NCI-H446 treated with DMSO at 0.1 percent for 48 hours (cell line): ENCODE measurements at regions not wholly inside any gene's neighbourhood (a gene's known extent, or its start where the extent isn't known, plus 50 kb on each side); places are given as distances from the start of the nearest gene placed in this dataset.
"Not testable (repeated sequence)": the region's sequence is repeated elsewhere in the genome, so short reads cannot be mapped to it uniquely, and the experiment has no call there.

Experiments
- DNase-seq: peaks from one replicate; lab custom pipeline; 2025; lab: John Stamatoyannopoulos, UW

DNA sequence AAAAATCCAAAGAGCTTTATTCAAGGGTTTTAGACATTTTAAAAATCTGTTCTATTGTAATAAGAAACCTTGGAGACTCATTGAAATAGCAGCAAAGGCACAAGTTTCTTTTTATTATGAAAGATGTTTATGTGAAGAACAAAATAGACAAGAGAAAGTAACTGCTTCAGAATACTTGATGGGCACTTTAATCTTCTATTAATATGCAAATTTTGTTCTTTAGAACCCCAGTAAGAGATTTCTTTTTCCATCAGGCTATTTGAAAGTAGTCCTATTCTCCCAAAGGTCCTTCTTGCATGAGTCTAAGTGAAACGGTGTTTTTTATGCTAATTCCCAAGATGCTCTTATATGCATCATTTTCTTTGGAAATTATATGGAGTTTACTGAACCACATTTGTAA, 602.0 kb downstream of the EFNA5 start:
- DNase-seq: no peak

DNA sequence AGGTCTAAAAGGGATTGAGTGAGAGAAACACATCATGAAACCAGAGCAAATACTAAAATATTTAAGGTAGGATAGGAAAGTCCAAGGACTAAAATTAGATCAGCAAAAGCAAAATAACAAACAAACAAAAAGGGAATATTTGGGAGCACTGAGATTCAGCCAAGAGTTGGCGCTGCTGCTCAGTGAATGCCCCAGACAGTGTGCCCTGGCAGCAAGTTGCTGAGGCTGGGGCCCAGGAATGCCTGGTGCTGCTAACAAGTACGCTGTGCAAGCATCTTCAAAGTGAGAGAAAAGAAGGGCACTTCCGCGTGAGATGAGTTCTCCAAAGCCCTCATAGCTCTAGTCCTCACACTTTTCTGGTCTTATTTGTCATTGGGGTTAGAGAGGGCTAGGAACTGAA, 603.3 kb downstream of the EFNA5 start:
- no peak for DNase-seq

DNA sequence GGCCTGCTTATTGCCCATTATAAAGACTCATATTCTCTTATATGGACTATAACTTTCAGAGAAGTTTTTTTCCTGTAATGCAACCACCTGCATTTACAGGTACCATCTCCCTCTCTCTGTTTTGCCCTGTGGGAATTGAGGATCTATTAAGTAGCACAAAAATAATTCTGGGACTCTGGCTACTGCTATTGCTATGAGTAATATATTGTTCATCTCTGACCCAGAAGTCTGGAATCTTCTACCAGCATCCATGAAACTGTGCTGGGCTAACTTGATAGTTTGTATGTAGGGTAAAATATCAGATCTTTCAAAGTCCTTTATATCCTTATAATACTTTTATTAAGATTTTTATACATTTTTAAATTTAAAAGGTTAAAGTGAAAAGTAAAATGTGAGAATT, 607.2 kb downstream of the EFNA5 start:
- no peak for DNase-seq

DNA sequence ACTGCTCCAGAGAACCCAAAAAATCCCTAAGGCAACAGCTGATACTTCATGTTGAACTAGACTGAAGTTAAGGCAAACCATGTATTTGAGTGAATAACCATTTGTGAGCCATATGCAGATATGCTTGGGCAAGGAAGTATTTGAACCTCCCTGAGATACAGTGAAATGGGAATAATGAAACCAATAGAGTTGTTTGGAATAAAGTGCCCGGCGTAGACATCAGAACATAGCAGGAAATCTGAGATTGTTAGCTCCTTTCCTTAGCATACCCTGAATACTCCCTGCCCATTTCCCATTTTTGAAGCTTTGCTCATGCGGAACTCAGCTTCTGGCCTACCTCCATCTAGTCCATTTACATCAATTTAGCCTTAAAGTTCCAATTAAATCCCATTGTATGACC, 611.9 kb downstream of the EFNA5 start:
- DNase-seq: no peak

DNA sequence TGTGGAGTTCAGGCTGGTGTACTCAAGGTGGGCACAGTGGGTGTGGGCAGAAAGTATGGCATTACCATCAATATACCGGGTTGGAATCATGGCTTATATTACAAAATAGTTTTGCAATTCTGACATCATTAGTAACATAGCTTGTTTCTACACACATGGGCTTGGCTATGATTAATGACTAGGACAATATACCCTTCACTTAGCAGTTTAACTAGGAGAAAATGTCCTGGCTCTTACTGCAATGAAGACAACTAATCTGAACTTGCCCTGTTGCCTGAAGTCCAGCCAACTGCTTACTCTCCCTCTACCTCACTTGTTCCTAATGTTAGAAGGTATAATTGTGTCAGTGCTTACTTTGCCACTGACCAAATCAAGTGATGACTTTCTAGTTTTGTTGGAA, 612.5 kb downstream of the EFNA5 start:
- no peak for DNase-seq

DNA sequence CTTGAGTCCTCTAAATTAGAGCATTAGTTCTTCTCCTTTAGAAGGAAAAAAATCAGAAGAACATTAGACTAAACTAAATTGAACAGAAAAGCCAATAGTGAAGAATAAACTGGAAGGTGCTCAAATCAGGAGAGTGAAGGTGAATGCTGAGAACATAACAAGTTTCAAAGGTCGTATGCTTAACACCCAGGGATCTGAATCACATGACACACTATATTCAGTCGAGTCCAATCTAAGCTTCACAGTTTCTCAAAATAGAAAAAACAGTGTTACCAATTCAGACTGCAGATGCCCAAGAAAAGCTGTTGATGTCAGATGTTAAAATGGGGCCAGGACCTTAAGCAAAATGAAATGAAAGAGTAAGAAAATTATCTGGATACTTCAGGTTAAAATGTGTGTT, 614.5 kb downstream of the EFNA5 start:
- no peak for DNase-seq

DNA sequence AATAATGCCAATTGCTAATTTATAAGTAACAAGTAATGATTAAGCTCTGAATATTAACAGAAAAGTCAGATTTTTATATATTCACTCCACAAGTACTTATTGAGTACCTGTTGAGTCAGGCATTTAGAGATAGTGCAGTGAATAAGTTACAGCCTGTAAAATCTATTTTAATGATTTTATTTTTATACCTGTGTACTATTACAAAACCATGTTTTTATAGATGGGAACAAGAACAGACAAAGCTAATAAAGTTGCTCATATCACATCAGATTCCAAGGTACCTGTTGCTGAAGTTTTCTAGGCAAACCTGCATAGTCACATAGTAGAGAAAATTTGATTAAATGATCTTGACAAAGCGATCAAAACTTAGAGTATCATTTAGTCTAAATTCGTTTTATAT, 623.7 kb downstream of the EFNA5 start:
- no peak for DNase-seq

DNA sequence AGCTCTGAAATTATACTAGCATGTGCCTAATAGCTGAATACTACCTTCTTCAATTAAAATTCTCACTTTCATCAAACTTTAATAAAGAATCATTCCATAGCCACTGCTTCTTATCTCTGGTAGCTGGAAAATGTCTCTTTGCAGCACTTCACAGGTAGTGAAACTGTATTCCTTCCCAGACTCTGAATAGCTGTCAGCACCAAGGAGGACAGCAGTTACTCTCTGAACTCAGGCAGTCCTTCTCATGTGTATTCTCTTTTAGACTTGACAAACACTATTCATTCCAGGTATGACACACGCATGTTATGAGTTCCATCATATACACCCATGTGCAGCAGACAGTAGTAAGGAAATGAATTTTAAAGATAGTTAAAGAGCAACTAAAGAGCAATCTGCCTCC, 627.1 kb downstream of the EFNA5 start:
- no peak for DNase-seq

DNA sequence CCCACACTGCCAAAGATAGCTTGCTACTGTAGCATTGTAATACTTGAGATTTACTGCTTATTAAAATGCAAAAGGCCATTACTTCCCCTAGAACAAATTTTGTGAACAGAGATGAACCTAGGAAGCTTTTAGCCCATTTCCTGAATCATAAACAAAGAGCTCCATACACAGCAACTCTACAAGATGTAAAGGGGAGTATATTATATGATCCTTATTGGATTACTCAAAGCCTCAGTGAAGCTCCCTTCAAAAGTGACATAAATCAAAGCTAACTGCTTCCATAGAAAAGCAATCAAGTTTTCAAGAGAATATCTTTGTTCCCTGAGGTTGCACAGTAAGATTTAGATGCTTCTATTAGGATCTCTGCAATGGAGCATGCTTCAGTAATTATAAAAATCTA, 629.8 kb downstream of the EFNA5 start:
- DNase-seq: no peak

DNA sequence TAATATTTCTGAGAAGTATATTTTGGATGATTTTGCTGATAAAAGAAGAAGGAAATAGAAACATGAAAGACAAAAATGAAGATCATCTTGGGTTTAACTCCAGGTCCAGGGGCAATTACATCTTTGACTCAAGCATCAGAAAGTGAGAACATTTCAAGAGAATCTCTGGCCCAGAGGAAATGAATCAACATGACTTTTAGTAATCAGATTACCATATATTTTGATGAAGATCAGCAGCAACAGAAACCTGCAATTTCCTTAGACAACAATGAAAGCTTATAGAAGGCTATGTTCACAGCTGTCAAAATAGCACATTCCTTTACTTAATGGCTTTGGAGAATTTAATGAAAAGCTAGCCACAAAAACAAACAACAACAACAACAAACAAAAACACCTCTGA, 638.1 kb downstream of the EFNA5 start:
- DNase-seq: no peak

DNA sequence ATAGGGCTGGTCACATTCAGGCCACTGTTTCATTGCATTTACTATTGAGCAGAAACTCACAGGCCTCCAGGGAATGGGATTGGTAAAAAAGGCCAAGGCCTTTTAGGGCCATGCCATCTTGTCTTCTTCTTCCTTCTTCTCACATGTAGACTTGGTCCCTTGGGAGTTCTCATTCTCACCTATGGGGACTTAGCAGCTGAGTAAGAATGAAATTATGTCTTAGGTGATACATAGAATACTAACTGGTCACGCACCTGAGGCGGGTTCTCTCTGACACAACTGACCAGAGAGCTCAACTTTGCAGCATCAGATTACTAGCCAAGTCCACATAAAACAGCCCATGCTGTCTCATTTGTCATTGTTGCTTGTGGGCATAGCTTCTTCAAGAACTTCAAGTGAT, 641.8 kb downstream of the EFNA5 start:
- DNase-seq: no peak

DNA sequence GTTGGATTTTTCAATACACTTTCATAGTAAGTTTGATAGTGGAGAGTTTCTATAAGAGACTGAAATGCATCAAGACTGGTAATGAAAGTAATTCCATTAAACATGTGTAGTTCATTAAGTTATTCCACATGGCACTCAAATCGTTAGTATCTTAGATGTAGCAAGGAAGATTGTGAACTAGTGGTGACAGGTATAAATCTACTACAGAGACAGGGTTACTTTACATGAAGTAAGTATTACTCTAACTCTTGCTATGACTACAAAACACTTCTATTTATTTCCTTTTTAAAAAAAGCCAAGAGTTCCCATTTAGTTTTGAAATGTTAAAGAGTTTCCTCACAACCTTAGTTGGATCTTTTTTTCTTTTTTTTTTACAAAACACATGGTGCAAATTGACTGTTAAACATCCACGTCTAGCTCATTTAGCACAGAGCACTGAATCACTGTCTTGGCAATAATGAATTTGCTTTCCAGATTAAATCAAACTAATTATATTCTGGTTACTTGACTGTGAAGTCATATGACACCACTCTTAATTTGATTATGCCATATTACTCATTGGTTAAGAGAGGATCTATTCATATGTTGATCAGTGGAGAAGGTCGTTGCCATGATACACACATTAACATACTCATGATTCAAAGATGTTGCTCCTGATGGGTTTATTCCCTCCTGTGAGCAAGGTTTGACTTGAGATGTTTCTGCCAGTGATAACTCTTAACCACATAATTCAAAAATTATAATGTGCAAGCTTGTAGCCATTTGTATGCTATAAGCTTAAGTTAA, 644.8 kb downstream of the EFNA5 start:
- DNase-seq: peak; percentile 33

DNA sequence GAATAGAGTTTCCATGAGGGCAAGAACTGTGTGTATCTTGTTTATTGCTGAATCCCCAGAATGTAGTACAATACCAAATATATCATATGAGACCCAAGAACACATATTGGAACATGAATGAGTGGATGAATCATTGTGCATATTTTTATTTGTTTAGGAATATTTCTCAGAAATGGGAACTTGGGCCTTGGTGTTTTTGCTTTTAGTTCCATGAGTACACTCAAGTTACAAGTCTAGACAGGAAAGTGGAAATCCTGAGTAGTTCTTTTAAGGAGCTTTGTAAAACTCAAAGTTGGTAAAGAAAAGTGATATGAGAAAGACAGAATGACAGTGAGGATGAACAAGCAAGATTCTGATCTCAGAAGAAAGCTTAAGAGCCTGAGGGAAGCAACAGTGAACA, 647.0 kb downstream of the EFNA5 start:
- no peak for DNase-seq

DNA sequence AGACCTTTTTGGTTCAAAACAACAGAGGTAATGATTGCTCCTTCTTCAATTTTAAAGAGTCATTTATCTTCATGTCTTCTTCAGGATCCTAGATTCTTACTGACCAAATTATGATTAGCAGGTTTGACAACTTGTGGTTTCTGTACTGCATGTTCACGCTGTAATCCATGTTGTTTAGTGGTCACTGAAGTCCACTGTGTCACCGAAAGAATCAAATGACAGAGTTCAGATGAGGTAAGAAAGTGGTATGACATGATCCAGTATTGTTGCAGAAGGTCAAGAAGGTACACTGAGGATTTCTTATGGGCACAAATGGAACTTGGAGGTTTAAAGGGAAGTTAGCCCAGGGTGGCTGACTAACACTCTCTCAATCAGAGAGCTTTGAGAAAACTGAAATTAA, 649.2 kb downstream of the EFNA5 start:
- DNase-seq: no peak

DNA sequence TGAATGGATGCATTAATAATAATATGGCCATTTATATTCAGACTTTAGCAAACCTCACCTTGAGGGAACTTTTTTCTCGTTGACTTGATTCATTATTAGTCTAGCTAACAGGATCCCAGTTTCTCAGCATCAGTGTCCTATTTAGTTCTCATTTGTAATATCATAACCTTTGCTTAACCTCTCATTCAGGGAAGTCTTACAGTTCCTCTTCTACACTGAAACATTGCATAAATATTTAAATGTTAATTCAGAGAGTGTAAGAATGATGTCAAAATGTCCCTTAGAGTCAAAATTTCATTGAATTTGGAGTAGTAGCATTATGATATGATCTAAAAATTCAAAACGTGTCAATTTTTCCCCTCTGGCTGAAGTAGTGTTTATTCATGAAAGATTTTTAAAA, 650.1 kb downstream of the EFNA5 start:
- no peak for DNase-seq

DNA sequence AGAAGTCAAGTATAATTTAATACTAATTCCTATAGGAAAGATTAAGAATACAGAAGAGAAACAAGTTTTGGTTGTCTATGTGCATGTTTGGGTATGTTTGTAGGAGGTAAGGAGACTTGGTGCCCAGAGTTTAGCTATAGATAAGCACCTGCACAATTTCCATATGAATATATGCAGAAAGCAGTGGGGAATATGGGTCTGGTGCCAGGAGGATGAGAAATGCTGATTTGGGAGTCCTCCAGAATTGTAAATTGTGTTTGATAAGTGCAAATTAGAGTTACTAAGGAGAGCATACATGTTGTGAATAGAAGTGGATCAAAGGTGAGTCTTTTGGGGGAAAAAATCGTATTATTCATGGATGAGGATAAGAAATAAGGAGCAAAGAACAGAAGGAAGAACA, 653.1 kb downstream of the EFNA5 start:
- no peak for DNase-seq

DNA sequence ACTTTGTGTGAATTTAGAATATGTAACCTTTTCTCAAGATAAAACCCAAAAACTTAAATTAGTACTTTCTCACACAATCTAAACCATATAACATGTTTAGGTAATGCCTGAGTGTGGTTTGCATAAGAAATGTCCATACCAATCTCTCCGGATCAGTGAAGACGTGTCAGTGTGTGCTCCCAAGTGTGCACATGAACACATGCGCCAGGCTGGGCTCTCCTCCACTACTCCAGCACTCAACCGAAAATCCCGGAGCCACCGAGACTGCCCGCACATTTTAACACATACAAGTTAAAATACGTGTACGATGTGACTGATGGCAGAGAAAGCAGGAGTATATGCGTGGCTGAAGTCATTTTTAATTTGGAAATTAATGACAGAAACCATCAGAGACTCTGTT, 658.4 kb downstream of the EFNA5 start:
- no peak for DNase-seq

DNA sequence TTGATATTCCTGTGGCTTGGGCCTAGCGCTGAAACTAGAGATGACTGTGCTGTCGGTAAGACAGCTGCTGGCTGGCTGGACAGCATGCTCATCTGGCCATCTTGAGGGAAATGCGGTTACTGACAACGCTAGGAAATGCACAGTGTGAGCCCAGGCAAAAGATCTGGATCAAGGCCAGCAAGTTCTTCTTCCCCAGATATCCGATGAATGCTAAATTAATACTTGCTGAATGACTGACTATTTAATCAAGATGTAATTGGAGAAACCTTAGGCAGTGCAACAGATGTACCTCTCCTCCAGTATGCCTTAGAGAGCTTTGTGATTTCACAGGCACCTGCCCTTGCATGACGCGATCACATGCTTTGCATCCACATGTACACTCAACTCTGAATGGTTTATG, 659.1 kb downstream of the EFNA5 start:
- DNase-seq: peak; percentile 37

DNA sequence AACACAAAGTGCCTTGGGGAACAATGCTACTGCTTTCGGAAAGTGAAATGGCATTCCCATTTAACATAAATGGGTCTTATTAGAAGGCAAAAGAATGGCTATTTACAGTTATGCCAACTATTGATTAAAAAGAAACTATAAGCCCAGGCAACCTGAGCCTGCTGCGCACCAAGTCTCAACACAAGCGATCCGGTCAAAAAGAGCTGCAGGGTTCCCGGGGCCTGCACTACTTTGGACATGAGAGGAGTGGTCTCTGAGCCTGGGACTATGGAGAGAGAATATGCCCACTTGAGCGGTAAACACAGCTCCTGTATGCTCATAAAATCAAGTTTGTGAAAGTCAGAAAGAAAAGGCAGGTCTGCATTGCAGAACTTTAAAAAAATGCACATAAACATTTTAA, 660.7 kb downstream of the EFNA5 start:
- no peak for DNase-seq

DNA sequence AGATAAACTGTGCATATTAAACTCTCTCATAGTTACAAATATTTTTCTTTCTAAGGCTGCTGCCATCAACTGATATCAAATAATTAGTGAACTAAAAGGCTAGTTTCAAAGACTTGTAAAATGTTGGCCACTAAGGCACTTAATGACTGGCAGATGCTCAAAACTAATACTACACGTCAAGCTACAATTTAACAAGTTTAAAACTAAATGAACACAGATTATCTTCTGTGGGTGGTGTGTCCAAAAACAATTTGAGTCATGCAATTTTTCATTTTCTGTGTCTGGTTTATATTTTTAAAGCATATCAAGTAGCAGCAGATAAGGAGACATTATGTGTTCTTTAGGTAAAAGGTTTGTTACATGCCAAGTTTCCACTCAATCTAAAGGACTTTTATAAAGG, 665.1 kb downstream of the EFNA5 start:
- DNase-seq: no peak

DNA sequence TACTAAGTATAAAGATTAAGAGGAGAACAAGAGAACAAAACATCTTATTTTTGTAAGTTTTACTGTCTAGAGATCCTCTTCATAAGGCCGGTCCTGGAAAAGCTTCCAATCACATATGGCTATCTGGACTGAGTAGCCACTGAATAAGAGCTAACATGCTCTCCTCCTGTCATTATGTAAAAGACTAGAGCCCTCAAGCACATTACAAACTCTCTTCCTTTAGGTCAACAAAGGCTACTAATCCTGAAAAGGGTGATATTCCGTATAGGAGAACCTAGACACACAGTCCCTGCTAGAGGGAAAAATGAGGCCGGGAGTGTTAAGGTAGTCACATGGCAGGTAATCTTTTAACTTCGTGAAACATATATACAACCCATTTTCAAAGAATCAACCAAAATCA, 665.6 kb downstream of the EFNA5 start:
- no peak for DNase-seq

DNA sequence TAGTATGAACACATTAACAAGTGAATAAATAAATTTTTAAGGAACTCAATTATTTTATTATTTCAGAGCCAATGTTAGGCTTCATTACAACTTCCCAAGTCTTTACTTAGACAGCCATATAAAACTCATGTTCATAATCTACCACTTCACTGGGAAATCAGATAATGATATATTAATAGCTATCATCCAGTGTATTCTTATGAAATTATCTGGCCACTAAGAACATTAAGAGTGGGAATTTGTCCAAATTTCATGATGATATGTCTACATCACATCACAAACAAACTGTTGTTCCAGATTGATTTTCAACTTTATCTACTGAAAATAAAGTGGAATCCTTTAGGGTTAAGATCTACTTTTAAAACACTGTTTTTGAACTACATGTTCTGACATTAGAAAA, 668.6 kb downstream of the EFNA5 start:
- no peak for DNase-seq

DNA sequence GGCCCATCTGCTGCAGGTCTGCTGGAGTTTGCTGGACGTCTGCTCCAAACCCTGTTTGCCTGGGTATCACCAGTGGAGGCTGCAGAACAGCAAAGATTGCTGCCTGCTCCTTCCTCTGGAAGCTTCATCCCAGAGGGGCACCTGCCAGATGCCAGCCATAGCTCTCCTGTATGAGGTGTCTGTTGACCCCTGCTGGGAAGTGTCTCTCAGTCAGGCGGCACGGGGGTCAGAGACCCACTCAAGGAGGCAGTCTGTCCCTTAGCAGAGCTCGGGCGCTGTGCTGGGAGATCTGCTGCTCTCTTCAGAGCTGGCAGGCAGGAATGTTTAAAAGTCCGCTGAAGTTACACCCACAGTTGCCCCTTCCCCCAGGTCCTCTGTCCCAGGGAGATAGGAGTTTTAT, 671.2 kb downstream of the EFNA5 start:
- not testable (repeated sequence) for DNase-seq

DNA sequence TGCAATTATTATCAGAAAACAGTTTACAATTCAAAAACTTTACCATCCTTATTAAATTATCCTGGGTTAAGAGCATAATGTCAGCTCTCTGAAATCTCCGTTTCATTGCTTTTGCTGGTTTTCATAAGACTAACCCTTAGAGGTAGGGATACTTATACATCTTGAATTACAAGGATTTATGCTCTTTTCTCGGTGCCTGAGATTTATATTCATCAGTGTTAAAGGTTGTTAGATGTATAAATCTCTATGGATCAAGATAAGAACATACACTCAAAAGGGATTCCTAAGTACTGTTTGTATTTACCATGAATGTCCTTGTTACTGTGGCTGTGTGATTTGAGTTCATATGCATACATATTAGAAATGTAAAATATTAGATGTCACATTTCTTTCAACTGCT, 684.7 kb downstream of the EFNA5 start:
- DNase-seq: no peak

DNA sequence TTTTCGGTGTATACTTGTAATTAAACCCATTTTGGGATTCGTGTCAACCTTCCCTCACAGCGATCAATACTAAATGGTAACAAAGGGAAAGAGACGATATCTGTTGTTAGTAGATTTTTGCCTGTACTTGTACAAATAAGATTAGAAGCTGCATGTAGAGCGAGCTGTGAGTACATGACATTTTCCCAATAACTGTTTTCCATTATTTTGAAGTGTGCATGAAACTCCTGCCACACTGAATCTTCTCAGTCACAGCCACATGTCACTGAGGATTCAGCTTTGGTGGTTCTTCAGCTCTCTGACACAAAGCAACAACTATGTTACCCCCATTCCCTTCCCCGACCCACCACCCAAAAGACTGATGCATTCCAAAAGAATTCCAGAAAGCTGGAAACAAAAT, 685.6 kb downstream of the EFNA5 start:
- DNase-seq: no peak
